ENCODE measurements at regions not wholly inside any gene's neighbourhood (a gene's known extent, or its start where the extent isn't known, plus 50 kb on each side); places are given as distances from the start of the nearest gene placed in this dataset.

DNA sequence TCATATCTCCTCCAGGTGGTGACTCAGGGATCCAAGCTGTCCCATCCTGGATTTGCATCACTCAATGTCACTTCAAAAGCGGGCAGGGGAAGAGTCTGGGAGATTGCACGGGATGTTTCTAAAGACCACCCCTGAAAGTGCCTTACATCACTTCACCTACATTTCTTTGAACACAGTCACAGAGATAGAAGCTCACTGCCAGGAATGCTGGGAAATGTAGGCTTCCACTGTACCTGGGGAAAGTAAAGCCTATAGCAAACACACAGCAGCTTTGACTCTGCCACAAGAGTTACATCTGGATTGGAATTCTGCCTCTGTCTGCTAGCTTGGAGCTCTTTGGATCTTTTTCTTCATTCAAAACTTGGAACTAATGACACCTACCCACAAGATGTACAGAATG, 300.9 kb downstream of the WDR11 start:
- TF ChIP-seq CTCF (IDR thresholded peaks at IDR 0.05; ENCODE audit: insufficient read depth, low read depth, low read length, missing control alignments): no peak
- DNase-seq (ENCODE audit: low read depth): no peak
- H3K4me3 ChIP-seq (ENCODE audit: low read depth, low read length): no peak overlapping the region

DNA sequence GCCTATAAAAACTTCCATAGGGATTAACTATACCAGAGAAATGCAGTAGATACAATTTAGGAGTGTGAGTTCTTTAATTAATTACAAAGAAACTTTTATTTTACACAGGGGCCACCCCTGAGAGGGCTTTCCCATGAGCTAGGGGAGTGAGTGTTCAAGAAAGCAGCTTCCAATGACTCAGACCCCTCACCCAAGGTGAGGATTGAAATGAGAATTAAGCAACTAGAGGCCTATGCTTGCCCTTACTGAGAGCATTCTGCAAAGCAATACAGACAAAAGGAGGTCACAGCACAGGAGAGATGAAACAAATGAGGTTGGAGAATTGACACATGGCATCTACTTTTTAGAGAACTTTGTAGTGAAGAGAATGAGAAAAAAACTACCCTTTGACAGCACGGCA, 301.8 kb downstream of the WDR11 start:
- no peak for TF ChIP-seq CTCF (IDR thresholded peaks at IDR 0.05; ENCODE audit: insufficient read depth, low read depth, low read length, missing control alignments)
- no peak for DNase-seq (ENCODE audit: low read depth)
- H3K4me3 ChIP-seq (ENCODE audit: low read depth, low read length): no peak overlapping the region

- no peak overlapping the region for H3K4me3 ChIP-seq (ENCODE audit: low read depth, low read length)
- TF ChIP-seq CTCF (IDR thresholded peaks at IDR 0.05; ENCODE audit: insufficient read depth, low read depth, low read length, missing control alignments): no peak
- no peak for DNase-seq (ENCODE audit: low read depth)
Observed at GRCh38 chr10:121154310-121154709, 303.1 kb downstream of the WDR11 start.

- H3K4me3 ChIP-seq (ENCODE audit: low read depth, low read length): no peak overlapping the region
- no peak for TF ChIP-seq CTCF (IDR thresholded peaks at IDR 0.05; ENCODE audit: insufficient read depth, low read depth, low read length, missing control alignments)
- no peak for DNase-seq (ENCODE audit: low read depth)
Observed at GRCh38 chr10:121154846-121155245, 303.7 kb downstream of the WDR11 start.

GRCh38 chr10:121155742-121156474, 304.7 kb downstream of the WDR11 start:
- no peak for DNase-seq (ENCODE audit: low read depth)

GRCh38 chr10:121157998-121158397, 306.8 kb downstream of the WDR11 start:
- no peak overlapping the region for H3K4me3 ChIP-seq (ENCODE audit: low read depth, low read length)
- peak; percentile 4 for DNase-seq (ENCODE audit: low read depth)
- TF ChIP-seq CTCF (IDR thresholded peaks at IDR 0.05; ENCODE audit: insufficient read depth, low read depth, low read length, missing control alignments): no peak

More at GRCh38 chr10:121155742-121156474, 304.7 kb downstream of the WDR11 start:
- TF ChIP-seq CTCF (IDR thresholded peaks at IDR 0.05; ENCODE audit: insufficient read depth, low read depth, low read length, missing control alignments): no peak
- H3K4me3 ChIP-seq (ENCODE audit: low read depth, low read length): no peak overlapping the region

Measured in GM12865 (cell line).